22Rv1 (cell line): ENCODE measurements at regions not wholly inside any gene's neighbourhood (a gene's known extent, or its start where the extent isn't known, plus 50 kb on each side); places are given as distances from the start of the nearest gene placed in this dataset.

ENCODE experiments used
- CTCF ChIP-seq: fragments of 450-650 bp; IDR thresholded peaks from 2 replicates; pipeline ENCODE4 v1.5.1; 2017; ENCODE audit warnings: mild to moderate bottlenecking
- ZFX ChIP-seq: fragments of 450-650 bp; IDR thresholded peaks from 2 replicates; pipeline ENCODE4 v1.6.1; 2017; ENCODE audit warnings: antibody characterized with exemption, borderline replicate concordance

DNA sequence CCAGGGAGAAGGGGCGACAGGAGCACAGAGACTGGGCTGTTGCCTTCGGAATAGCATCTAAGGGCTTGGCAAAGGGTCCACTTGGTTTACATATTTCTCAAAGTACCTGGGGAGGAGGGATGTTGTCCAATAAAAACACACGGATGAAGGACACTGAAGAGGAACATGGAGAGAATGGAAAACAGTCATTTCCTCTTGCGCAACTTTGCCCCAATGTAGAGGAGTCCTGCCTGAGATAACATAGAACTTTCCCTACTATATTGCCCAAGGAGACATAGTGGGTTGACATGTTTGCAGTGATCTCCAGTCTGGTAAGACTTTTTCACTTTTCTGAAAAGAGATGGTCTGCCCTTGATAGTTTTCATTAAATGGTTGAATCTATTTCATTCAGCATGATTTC, 468.8 kb upstream of the SUCLG2 start:
- TF ChIP-seq CTCF, result no peak
- no peak for TF ChIP-seq ZFX
